HEK293 (cell line): ENCODE measurements at regions not wholly inside any gene's neighbourhood (a gene's known extent, or its start where the extent isn't known, plus 50 kb on each side); places are given as distances from the start of the nearest gene placed in this dataset.

Source experiments
- CTCF ChIA-PET: fragments of 350-600 bp; formaldehyde crosslinking; extraction: SDS; loops from one replicate; lab custom pipeline; 2021; ENCODE audit warnings: antibody characterized with exemption; lab: Yijun Ruan, JAX
- POLR2A ChIA-PET: fragments of 300-600 bp; formaldehyde crosslinking; extraction: SDS; loops from one replicate; lab custom pipeline; 2020; ENCODE audit warnings: antibody characterized with exemption, inconsistent platforms; lab: Yijun Ruan, JAX
- H3K27ac ChIP-seq: fragments of 200-500 bp; sonication (Bioruptor generic); 2 replicates; pipeline ENCODE4 v1.5.1; 2014; ENCODE audit warnings: low read depth, low read length, control low read depth, inconsistent platforms; ENCODE audit errors: extremely low read depth
- H3K36me3 ChIP-seq, 2 experiments: fragments of 200-500 bp in 1 of 2; sonication (Bioruptor generic) in 1 of 2; 1 replicate in 1 of 2; 2 replicates in 1 of 2; pipeline ENCODE4 v1.5.1; 2014 to 2017; ENCODE audit warnings: inconsistent platforms in 2 of 2, low read length in 2 of 2; ENCODE audit not compliant: control insufficient read depth in 2 of 2, insufficient read depth in 1 of 2
- H3K4me1 ChIP-seq: fragments of 200-500 bp; sonication (Bioruptor generic); 2 replicates; pipeline ENCODE4 v1.5.1; 2014; ENCODE audit warnings: mild to moderate bottlenecking, low read length, inconsistent platforms; ENCODE audit not compliant: control insufficient read depth, insufficient read depth
- H3K4me3 ChIP-seq: 2 replicates; pipeline ENCODE4 v1.5.1; 2011; ENCODE audit warnings: low read depth, mild to moderate bottlenecking, control low read depth, low read length, moderate library complexity
- H3K9me3 ChIP-seq: fragments of 200-500 bp; sonication (Bioruptor generic); 2 replicates; pipeline ENCODE4 v1.5.1; 2014; ENCODE audit warnings: low read depth, low read length, inconsistent platforms; ENCODE audit not compliant: control insufficient read depth, insufficient read depth
- ZBTB20 ChIP-seq: fragments of 450-650 bp; formaldehyde crosslinking; IDR thresholded peaks from 2 replicates; pipeline ENCODE4 v1.5.1; 2016; ENCODE audit warnings: missing biosample characterization, missing genetic modification characterization
- ZFP41 ChIP-seq: fragments of 450-650 bp; formaldehyde crosslinking; IDR thresholded peaks from 2 replicates; pipeline ENCODE4 v1.5.1; 2016; ENCODE audit warnings: missing biosample characterization, missing genetic modification characterization, borderline replicate concordance
- ZNF19 ChIP-seq: fragments of 450-650 bp; formaldehyde crosslinking; IDR thresholded peaks from 2 replicates; pipeline ENCODE4; 2016; ENCODE audit warnings: missing biosample characterization, missing genetic modification characterization, low read depth
- ZNF2 ChIP-seq: fragments of 450-650 bp; formaldehyde crosslinking; IDR thresholded peaks from 2 replicates; pipeline ENCODE4 v1.5.1; 2016; ENCODE audit warnings: missing biosample characterization, missing genetic modification characterization
- ZNF324 ChIP-seq: fragments of 450-650 bp; formaldehyde crosslinking; IDR thresholded peaks from 2 replicates; pipeline ENCODE4 v1.5.1; 2016; ENCODE audit warnings: missing biosample characterization, missing genetic modification characterization
- ZNF335 ChIP-seq: fragments of 450-650 bp; formaldehyde crosslinking; conservative IDR thresholded peaks from 2 replicates; pipeline ENCODE4 v1.5.1; 2016; ENCODE audit warnings: missing biosample characterization, missing genetic modification characterization
- ZNF341 ChIP-seq: fragments of 450-650 bp; formaldehyde crosslinking; IDR thresholded peaks from 2 replicates; pipeline ENCODE4; 2016; ENCODE audit warnings: low read depth, missing biosample characterization, missing genetic modification characterization
- ZNF416 ChIP-seq: fragments of 450-650 bp; formaldehyde crosslinking; IDR thresholded peaks from 2 replicates; pipeline ENCODE4 v1.5.1; 2016; ENCODE audit warnings: missing biosample characterization, missing genetic modification characterization
- ZNF529 ChIP-seq: fragments of 450-650 bp; formaldehyde crosslinking; IDR thresholded peaks from 2 replicates; pipeline ENCODE4 v1.5.1; 2017; ENCODE audit warnings: missing genetic modification characterization, missing biosample characterization; ENCODE audit not compliant: insufficient replicate concordance
- ZNF600 ChIP-seq: fragments of 450-650 bp; formaldehyde crosslinking; IDR thresholded peaks from 2 replicates; pipeline ENCODE4 v1.5.1; 2016; ENCODE audit warnings: missing biosample characterization, missing genetic modification characterization
- ZNF660 ChIP-seq: fragments of 450-650 bp; IDR thresholded peaks from 2 replicates; pipeline ENCODE4 v1.5.1; 2018; ENCODE audit warnings: missing biosample characterization, mild to moderate bottlenecking, missing genetic modification characterization
- ZNF791 ChIP-seq: fragments of 450-650 bp; formaldehyde crosslinking; IDR thresholded peaks from 2 replicates; pipeline ENCODE4 v1.5.1; 2016; ENCODE audit warnings: missing biosample characterization, missing genetic modification characterization
- ZNF792 ChIP-seq: fragments of 450-650 bp; formaldehyde crosslinking; IDR thresholded peaks from 2 replicates; pipeline ENCODE4 v1.5.1; 2016; ENCODE audit warnings: missing biosample characterization, missing genetic modification characterization
- TF ChIP-seq, protein P1 (sequence below): fragments of 450-650 bp; formaldehyde crosslinking; IDR thresholded peaks from 2 replicates; pipeline ENCODE4 v1.5.1; 2016; ENCODE audit warnings: missing biosample characterization, missing genetic modification characterization
- TF ChIP-seq, protein P2 (sequence below): fragments of 450-650 bp; formaldehyde crosslinking; IDR thresholded peaks from 2 replicates; pipeline ENCODE4 v1.5.1; 2016; ENCODE audit warnings: missing biosample characterization, missing genetic modification characterization
- TF ChIP-seq, protein P3 (sequence below): fragments of 450-650 bp; formaldehyde crosslinking; IDR thresholded peaks from 2 replicates; pipeline ENCODE4 v1.5.1; 2016; ENCODE audit warnings: missing biosample characterization, missing genetic modification characterization
- TF ChIP-seq, protein P4 (sequence below): fragments of 450-650 bp; formaldehyde crosslinking; IDR thresholded peaks from 2 replicates; pipeline ENCODE4 v1.5.1; 2016; ENCODE audit warnings: missing biosample characterization, missing genetic modification characterization
- TF ChIP-seq, protein P5 (sequence below): fragments of 450-650 bp; formaldehyde crosslinking; IDR thresholded peaks from 2 replicates; pipeline ENCODE4 v1.5.1; 2016; ENCODE audit warnings: missing biosample characterization, missing genetic modification characterization
- TF ChIP-seq, protein P6 (sequence below): fragments of 450-650 bp; formaldehyde crosslinking; IDR thresholded peaks from 2 replicates; pipeline ENCODE4 v1.5.1; 2016; ENCODE audit warnings: missing biosample characterization, missing genetic modification characterization
- TF ChIP-seq, protein P7 (sequence below): fragments of 450-650 bp; formaldehyde crosslinking; IDR thresholded peaks from 2 replicates; pipeline ENCODE4 v1.5.1; 2017; ENCODE audit warnings: missing biosample characterization, missing genetic modification characterization

DNA sequence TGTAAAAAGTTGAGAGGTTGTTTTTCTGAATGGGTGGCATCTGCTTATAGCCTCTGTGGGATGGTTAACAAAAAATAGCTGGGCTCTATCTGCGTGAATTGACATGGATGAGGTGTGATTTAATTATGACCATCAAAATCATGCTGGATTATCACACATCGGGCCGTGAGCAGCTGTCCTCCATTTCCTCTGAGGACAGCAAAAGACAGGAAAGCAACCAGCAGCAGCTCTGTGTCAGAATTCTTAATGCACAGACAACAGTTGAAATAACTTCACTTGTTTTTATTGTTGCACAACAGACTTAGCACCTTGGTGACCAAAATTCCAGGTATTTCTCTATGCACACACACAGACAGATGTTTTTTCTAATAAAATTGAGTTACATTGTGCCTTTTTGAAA, 54.5 kb upstream of the LAPTM5 start:
- CTCF ChIA-PET, result interaction anchor here (0.5 to 3.2 kb wide), 5 partner anchors 10 to 99 kb away, joined by 3 to 21 read pairs (median 4); no protein-coding TSS in a partner anchor
- H3K4me3 ChIP-seq, result no peak overlapping the region
- no peak overlapping the region for H3K27ac ChIP-seq
- H3K36me3 ChIP-seq, result no peaks in the 10 kb centered on the region
- TF ChIP-seq ZNF600 (tag by site-specific recombination) (no peak), ZNF416 (no peak), ZNF19 (no peak), ZNF2 (tag by site-specific recombination) (no peak)
- TF ChIP-seq, protein P1, sequence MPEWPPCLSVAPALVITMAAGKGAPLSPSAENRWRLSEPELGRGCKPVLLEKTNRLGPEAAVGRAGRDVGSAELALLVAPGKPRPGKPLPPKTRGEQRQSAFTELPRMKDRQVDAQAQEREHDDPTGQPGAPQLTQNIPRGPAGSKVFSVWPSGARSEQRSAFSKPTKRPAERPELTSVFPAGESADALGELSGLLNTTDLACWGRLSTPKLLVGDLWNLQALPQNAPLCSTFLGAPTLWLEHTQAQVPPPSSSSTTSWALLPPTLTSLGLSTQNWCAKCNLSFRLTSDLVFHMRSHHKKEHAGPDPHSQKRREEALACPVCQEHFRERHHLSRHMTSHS, result no peak
- POLR2A ChIA-PET, result no interaction called here
- no peaks in the 10 kb centered on the region for H3K9me3 ChIP-seq
- H3K4me1 ChIP-seq, result peaks cover 11% of the 10 kb centered on the region; the same call in 1 of the 2 replicates

DNA sequence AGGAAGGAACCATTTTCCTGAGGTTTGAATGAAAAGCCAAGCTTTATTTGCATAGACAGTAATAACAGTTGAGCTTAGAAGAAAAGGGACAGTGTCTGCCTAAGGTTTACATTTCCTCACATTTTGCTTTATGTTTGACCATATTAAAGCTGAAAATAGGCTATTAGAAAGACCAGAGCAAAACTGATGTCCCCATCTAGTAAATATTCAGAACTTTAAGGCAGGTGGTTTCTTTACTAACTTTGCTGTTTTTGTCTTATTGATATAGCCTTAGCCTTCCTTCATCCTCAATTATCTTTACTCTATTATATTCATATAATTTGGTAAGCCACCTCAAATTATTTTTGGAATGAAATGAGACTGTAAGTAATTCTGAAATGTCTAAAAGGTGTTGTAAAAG, 53.6 kb upstream of the LAPTM5 start:
- TF ChIP-seq ZNF791 (tag by site-specific recombination) (no peak), ZNF660 (tag by site-specific recombination) (peak; percentile 99)
- TF ChIP-seq, protein P2, sequence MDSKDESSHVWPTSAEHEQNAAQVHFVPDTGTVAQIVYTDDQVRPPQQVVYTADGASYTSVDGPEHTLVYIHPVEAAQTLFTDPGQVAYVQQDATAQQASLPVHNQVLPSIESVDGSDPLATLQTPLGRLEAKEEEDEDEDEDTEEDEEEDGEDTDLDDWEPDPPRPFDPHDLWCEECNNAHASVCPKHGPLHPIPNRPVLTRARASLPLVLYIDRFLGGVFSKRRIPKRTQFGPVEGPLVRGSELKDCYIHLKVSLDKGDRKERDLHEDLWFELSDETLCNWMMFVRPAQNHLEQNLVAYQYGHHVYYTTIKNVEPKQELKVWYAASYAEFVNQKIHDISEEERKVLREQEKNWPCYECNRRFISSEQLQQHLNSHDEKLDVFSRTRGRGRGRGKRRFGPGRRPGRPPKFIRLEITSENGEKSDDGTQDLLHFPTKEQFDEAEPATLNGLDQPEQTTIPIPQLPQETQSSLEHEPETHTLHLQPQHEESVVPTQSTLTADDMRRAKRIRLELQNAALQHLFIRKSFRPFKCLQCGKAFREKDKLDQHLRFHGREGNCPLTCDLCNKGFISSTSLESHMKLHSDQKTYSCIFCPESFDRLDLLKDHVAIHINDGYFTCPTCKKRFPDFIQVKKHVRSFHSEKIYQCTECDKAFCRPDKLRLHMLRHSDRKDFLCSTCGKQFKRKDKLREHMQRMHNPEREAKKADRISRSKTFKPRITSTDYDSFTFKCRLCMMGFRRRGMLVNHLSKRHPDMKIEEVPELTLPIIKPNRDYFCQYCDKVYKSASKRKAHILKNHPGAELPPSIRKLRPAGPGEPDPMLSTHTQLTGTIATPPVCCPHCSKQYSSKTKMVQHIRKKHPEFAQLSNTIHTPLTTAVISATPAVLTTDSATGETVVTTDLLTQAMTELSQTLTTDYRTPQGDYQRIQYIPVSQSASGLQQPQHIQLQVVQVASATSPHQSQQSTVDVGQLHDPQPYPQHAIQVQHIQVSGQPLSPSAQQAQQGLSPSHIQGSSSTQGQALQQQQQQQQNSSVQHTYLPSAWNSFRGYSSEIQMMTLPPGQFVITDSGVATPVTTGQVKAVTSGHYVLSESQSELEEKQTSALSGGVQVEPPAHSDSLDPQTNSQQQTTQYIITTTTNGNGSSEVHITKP, result 0 out of 2 replicates have a peak, but pooled peaks have one; percentile 33
- TF ChIP-seq, all 188 proteins: peak for 2
- Histone ChIP-seq H3K9me3 (no peaks in the 10 kb centered on the region), H3K4me3 (no peak overlapping the region), H3K4me1 (peaks cover 6% of the 10 kb centered on the region; the same call in 1 of the 2 replicates), H3K36me3 (no peaks in the 10 kb centered on the region), H3K27ac (no peak overlapping the region)
- CTCF ChIA-PET, result interaction anchor here (1.8 to 16.7 kb wide), 3 partner anchors 9 to 101 kb away, joined by 6 to 434 read pairs (median 21); no protein-coding TSS in a partner anchor
- POLR2A ChIA-PET, result no interaction called here

DNA sequence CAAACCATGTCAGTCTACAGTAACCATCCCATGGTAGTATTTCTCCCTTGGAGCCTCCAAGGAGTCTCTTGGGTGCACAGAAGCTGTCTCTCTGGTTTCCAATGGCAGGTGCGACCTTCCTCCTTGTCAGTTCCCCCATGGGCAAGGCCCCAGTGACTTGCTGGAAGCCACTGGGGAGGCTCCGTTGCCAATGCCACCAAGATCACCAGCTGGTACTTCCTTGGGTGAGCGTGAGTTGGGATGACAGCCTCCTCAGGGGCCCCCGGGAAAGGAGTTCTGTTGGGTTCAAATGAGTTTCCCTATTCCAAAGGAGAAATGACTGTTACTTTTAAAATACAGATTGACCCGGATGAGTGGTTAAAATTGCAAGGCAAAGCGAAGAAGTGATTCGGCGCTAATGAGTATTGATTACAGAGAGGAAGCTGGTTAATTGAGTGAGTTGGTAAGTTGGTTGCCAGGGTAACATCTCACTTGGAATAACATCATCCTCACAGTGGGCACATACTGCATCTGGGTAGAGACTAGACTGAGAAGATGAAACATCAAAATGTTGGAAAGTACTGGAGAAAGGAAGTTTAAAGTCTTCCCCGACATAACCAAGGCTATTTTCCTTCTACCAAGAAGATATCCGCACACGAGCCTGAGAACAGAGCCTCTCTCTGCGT, 53.0 kb upstream of the LAPTM5 start:
- H3K4me1 ChIP-seq, result peaks cover 6% of the 10 kb centered on the region; the same call in 1 of the 2 replicates
- TF ChIP-seq ZNF341 (no peak), ZNF792 (tag by site-specific recombination) (no peak), ZNF529 (no peak), ZNF335 (tag by site-specific recombination) (no peak), ZFP41 (tag by site-specific recombination) (no peak), ZNF324 (tag by site-specific recombination) (no peak), ZBTB20 (tag by site-specific recombination) (no peak)
- TF ChIP-seq, protein P3, sequence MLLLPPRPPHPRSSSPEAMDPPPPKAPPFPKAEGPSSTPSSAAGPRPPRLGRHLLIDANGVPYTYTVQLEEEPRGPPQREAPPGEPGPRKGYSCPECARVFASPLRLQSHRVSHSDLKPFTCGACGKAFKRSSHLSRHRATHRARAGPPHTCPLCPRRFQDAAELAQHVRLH (tag by site-specific recombination), result no peak
- TF ChIP-seq, protein P4, sequence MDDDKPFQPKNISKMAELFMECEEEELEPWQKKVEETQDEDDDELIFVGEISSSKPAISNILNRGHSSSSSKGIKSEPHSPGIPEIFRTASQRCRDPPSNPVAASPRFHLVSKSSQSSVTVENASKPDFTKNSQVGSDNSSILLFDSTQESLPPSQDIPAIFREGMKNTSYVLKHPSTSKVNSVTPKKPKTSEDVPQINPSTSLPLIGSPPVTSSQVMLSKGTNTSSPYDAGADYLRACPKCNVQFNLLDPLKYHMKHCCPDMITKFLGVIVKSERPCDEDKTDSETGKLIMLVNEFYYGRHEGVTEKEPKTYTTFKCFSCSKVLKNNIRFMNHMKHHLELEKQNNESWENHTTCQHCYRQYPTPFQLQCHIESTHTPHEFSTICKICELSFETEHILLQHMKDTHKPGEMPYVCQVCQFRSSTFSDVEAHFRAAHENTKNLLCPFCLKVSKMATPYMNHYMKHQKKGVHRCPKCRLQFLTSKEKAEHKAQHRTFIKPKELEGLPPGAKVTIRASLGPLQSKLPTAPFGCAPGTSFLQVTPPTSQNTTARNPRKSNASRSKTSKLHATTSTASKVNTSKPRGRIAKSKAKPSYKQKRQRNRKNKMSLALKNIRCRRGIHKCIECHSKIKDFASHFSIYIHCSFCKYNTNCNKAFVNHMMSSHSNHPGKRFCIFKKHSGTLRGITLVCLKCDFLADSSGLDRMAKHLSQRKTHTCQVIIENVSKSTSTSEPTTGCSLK, result no peak
- TF ChIP-seq, protein P5, sequence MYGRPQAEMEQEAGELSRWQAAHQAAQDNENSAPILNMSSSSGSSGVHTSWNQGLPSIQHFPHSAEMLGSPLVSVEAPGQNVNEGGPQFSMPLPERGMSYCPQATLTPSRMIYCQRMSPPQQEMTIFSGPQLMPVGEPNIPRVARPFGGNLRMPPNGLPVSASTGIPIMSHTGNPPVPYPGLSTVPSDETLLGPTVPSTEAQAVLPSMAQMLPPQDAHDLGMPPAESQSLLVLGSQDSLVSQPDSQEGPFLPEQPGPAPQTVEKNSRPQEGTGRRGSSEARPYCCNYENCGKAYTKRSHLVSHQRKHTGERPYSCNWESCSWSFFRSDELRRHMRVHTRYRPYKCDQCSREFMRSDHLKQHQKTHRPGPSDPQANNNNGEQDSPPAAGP (tag by site-specific recombination), result no peak
- TF ChIP-seq, protein P6, sequence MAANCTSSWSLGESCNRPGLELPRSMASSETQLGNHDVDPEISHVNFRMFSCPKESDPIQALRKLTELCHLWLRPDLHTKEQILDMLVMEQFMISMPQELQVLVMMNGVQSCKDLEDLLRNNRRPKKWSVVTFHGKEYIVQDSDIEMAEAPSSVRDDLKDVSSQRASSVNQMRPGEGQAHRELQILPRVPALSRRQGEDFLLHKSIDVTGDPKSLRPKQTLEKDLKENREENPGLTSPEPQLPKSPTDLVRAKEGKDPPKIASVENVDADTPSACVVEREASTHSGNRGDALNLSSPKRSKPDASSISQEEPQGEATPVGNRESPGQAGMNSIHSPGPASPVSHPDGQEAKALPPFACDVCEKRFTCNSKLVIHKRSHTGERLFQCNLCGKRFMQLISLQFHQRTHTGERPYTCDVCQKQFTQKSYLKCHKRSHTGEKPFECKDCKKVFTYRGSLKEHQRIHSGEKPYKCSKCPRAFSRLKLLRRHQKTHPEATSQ (tag by site-specific recombination), result no peak
- TF ChIP-seq, protein P7, sequence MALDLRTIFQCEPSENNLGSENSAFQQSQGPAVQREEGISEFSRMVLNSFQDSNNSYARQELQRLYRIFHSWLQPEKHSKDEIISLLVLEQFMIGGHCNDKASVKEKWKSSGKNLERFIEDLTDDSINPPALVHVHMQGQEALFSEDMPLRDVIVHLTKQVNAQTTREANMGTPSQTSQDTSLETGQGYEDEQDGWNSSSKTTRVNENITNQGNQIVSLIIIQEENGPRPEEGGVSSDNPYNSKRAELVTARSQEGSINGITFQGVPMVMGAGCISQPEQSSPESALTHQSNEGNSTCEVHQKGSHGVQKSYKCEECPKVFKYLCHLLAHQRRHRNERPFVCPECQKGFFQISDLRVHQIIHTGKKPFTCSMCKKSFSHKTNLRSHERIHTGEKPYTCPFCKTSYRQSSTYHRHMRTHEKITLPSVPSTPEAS (tag by site-specific recombination), result no peak
- no peak overlapping the region for H3K27ac ChIP-seq
- ChIA-PET CTCF (interaction anchor here (1.8 to 16.7 kb wide), 3 partner anchors 9 to 102 kb away, joined by 6 to 434 read pairs (median 21); no protein-coding TSS in a partner anchor), POLR2A (no interaction called here)
- no peaks in the 10 kb centered on the region for H3K36me3 ChIP-seq
- no peaks in the 10 kb centered on the region for H3K9me3 ChIP-seq
- no peak overlapping the region for H3K4me3 ChIP-seq
